ENCODE measurements at regions not wholly inside any gene's neighbourhood (a gene's known extent, or its start where the extent isn't known, plus 50 kb on each side); places are given as distances from the start of the nearest gene placed in this dataset.

- Histone ChIP-seq H3K27ac (replicated peaks) (no peak overlapping the region), H3K27me3 (ENCODE audit: insufficient read depth, poor library complexity, severe bottlenecking) (no peaks in the 10 kb centered on the region), H3K4me3 (replicated peaks; ENCODE audit: insufficient read depth, low read length) (no peak overlapping the region)
- no peak for DNase-seq (ENCODE audit: low read depth in 1 of 2, low spot score in 1 of 2)
- TF ChIP-seq REST (IDR thresholded peaks at IDR 0.05; ENCODE audit: insufficient replicate concordance, low read depth) (no peak), GABPA (IDR thresholded peaks at IDR 0.05; ENCODE audit: low read depth) (no peak), POLR2AphosphoS5 (IDR thresholded peaks at IDR 0.05; ENCODE audit: low read depth) (no peak), SPI1 (IDR thresholded peaks at IDR 0.05; ENCODE audit: borderline replicate concordance, low read depth) (no peak), CTCF (IDR thresholded peaks at IDR 0.05; ENCODE audit: insufficient read depth, low read length) (no peak)
Measured at GRCh38 chr5:109561447-109561846, 128.3 kb upstream of the MAN2A1 start.

GRCh38 chr5:109560554-109560953 is 129.2 kb upstream of the MAN2A1 start:
- TF ChIP-seq SPI1 (IDR thresholded peaks at IDR 0.05; ENCODE audit: borderline replicate concordance, low read depth) (no peak), POLR2AphosphoS5 (IDR thresholded peaks at IDR 0.05; ENCODE audit: low read depth) (no peak), REST (IDR thresholded peaks at IDR 0.05; ENCODE audit: insufficient replicate concordance, low read depth) (no peak), CTCF (IDR thresholded peaks at IDR 0.05; ENCODE audit: insufficient read depth, low read length) (no peak), GABPA (IDR thresholded peaks at IDR 0.05; ENCODE audit: low read depth) (no peak)
- no peaks in the 10 kb centered on the region for H3K27me3 ChIP-seq (ENCODE audit: insufficient read depth, poor library complexity, severe bottlenecking)

GRCh38 chr5:109558952-109559351 is 130.8 kb upstream of the MAN2A1 start:
- DNase-seq (ENCODE audit: low read depth in 1 of 2, low spot score in 1 of 2): no peak
- TF ChIP-seq CTCF (IDR thresholded peaks at IDR 0.05; ENCODE audit: insufficient read depth, low read length): no peak
- Histone ChIP-seq H3K27me3 (ENCODE audit: insufficient read depth, poor library complexity, severe bottlenecking) (no peaks in the 10 kb centered on the region), H3K27ac (replicated peaks) (no peak overlapping the region), H3K4me3 (replicated peaks; ENCODE audit: insufficient read depth, low read length) (no peak overlapping the region)

More at GRCh38 chr5:109560554-109560953, 129.2 kb upstream of the MAN2A1 start:
- Histone ChIP-seq H3K4me3 (replicated peaks; ENCODE audit: insufficient read depth, low read length) (no peak overlapping the region), H3K27ac (replicated peaks) (no peak overlapping the region)
- no peak for DNase-seq (ENCODE audit: low read depth in 1 of 2, low spot score in 1 of 2)

GRCh38 chr5:109558364-109558763 is 131.4 kb upstream of the MAN2A1 start:
- Histone ChIP-seq H3K27ac (replicated peaks) (no peak overlapping the region), H3K4me3 (replicated peaks; ENCODE audit: insufficient read depth, low read length) (no peak overlapping the region), H3K27me3 (ENCODE audit: insufficient read depth, poor library complexity, severe bottlenecking) (no peaks in the 10 kb centered on the region)
- no peak for DNase-seq (ENCODE audit: low read depth in 1 of 2, low spot score in 1 of 2)
- no peak for TF ChIP-seq SPI1 (IDR thresholded peaks at IDR 0.05; ENCODE audit: borderline replicate concordance, low read depth)
- TF ChIP-seq POLR2AphosphoS5 (IDR thresholded peaks at IDR 0.05; ENCODE audit: low read depth): no peak
- TF ChIP-seq REST (IDR thresholded peaks at IDR 0.05; ENCODE audit: insufficient replicate concordance, low read depth): no peak
- no peak for TF ChIP-seq CTCF (IDR thresholded peaks at IDR 0.05; ENCODE audit: insufficient read depth, low read length)
- no peak for TF ChIP-seq GABPA (IDR thresholded peaks at IDR 0.05; ENCODE audit: low read depth)

Data from HL-60 (cell line).